ENCODE measurements at regions not wholly inside any gene's neighbourhood (a gene's known extent, or its start where the extent isn't known, plus 50 kb on each side); places are given as distances from the start of the nearest gene placed in this dataset.
"Not testable (repeated sequence)": the region's sequence is repeated elsewhere in the genome, so short reads cannot be mapped to it uniquely, and the experiment has no call there.

DNA sequence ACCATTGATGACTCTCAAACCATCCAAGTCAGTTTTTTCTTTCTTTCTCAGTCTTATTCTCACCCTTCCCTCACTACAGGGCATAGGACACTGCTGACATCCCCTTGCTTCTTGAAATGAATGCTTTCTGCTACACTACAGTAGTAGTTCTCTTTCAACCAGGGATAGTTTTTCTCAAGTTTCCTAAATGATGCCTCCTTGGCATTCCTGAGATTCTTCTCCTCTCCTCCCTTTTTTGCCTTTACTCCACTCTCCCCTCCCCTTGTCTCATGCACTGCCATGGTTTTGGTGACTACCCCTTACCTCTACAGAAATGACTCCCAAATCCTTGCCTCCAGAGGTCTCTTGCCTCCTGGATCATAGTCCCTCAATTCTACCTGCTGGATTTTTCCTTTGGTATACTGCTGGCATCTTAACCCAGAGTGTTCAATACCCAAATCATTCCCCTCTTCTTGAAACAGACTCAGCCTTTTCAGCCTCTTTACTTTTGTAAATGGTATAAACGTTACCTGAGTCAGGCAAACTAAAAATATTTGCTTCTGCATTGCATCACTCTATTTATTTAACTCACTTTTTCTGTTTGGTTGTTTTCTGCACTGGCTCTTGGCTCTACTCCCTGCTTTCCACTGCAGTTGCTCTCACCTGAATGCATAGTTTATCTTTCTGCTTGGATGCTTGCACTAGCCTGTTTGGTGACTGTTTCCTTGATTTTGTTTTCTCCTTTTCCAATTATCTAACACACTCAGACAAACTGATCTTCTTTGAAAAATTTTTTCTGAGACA lies 211.6 kb upstream of the IGF1 start:
- no peak for DNase-seq
- TF ChIP-seq POLR2A (IDR thresholded peaks at IDR 0.05; ENCODE audit: low read length) (no peak), GATA1 (IDR thresholded peaks at IDR 0.05; ENCODE audit: low read depth, low read length) (no peak)

DNA sequence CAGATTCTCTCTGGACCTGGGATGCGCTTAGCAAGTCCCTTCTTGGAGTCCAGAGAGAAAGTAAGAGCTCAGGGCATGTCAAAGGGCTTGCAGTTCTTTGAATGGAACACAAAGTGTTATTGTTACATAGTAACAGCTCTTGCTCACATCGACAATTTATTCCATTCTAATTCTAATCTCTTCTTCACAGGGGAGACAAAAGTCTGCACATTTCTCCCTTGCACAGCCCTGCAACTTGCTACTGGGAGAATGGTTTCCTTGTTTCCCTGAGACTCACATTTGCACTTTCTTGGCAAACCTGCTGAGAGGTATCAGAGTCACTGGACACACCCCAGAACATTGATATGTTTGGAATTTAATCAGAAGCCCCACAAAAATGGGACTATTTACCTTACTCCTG lies 209.9 kb upstream of the IGF1 start:
- DNase-seq, result no peak
- no peak for TF ChIP-seq GATA1 (IDR thresholded peaks at IDR 0.05; ENCODE audit: low read depth, low read length)
- no peak for TF ChIP-seq POLR2A (IDR thresholded peaks at IDR 0.05; ENCODE audit: low read length)

DNA sequence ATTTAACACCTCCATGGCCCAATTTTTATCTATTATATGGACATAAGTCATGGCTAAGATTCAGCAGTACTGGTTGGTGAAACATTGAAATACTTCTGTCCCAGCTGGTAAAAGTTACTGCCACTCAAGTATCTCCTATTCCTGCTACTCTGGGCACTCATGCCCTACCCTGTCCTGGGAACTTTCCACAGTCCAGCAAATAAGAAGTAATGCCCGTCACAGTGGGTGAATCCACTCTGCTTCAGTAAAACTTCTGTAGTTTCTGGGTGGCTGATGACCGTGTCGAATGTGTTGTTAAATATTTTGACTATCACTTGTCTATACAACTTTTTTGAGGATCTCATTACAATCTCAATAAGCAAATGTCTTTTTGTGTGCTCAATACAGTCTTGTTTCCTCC lies 209.3 kb upstream of the IGF1 start:
- TF ChIP-seq GATA1 (IDR thresholded peaks at IDR 0.05; ENCODE audit: low read depth, low read length) (no peak), POLR2A (IDR thresholded peaks at IDR 0.05; ENCODE audit: low read length) (no peak)
- no peak for DNase-seq

DNA sequence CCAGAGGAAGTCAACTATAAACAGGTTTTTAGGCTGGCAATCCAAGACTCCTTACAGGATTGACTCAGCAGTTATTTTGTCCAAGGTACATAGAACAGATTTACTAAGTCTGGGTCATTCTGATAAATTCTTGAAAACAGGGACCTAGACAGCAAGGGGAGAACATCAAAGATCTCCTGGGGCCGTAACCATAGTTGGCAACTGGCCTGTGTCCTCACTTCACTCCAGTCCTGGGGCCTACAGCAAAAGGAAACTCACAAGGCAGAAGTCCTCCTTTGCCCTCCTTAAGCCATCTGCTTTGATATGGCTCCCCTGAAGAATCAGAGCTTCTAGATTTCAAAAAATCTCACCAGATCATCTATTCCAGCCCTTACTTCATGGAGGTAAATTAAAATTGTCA lies 207.2 kb upstream of the IGF1 start:
- TF ChIP-seq GATA1 (IDR thresholded peaks at IDR 0.05; ENCODE audit: low read depth, low read length), result no peak
- no peak for TF ChIP-seq POLR2A (IDR thresholded peaks at IDR 0.05; ENCODE audit: low read length)

DNA sequence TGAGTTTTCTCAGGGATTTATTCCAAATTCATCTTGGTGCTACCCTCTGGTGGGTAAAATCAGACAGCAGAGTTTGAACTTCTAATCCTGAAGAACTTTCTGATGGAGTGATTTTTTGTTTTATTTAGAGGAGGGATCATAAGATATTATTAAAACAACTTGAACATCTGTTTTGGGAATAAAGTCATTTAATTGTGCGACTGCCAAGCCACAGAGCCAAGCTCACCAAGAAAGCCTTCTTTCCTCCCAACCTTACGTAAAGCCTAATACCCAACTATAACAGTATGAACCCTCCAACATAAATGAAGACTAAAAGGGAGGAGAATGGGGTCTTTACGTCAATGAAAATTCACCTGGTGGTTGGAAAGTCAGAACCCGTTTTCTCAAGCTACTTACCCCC lies 205.5 kb upstream of the IGF1 start:
- TF ChIP-seq GATA1 (IDR thresholded peaks at IDR 0.05; ENCODE audit: low read depth, low read length) (no peak), POLR2A (IDR thresholded peaks at IDR 0.05; ENCODE audit: low read length) (no peak)

More for the DNA sequence above, 207.2 kb upstream of the IGF1 start:
- no peak for DNase-seq

DNA sequence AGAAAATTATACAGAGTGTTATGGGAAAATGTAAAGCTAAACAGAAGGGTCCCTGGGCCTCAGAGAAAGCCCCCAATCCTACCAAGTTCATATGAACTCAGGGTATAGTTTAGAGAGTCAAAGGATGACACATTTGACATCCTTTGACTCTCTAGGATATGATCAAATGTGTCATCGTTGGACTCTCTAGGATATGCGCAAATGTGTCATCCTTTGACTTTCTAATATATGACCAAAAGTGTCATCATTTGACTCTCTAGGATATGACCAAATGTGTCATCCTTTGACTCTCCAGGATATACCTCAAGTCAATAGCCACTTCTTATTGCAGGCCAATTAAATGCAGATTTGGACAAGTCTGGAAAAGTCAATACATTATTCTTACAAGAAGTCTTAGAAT lies 204.8 kb upstream of the IGF1 start:
- DNase-seq, result no peak
- TF ChIP-seq POLR2A (IDR thresholded peaks at IDR 0.05; ENCODE audit: low read length) (no peak), GATA1 (IDR thresholded peaks at IDR 0.05; ENCODE audit: low read depth, low read length) (no peak)

More for the DNA sequence above, 205.5 kb upstream of the IGF1 start:
- DNase-seq, result no peak

DNA sequence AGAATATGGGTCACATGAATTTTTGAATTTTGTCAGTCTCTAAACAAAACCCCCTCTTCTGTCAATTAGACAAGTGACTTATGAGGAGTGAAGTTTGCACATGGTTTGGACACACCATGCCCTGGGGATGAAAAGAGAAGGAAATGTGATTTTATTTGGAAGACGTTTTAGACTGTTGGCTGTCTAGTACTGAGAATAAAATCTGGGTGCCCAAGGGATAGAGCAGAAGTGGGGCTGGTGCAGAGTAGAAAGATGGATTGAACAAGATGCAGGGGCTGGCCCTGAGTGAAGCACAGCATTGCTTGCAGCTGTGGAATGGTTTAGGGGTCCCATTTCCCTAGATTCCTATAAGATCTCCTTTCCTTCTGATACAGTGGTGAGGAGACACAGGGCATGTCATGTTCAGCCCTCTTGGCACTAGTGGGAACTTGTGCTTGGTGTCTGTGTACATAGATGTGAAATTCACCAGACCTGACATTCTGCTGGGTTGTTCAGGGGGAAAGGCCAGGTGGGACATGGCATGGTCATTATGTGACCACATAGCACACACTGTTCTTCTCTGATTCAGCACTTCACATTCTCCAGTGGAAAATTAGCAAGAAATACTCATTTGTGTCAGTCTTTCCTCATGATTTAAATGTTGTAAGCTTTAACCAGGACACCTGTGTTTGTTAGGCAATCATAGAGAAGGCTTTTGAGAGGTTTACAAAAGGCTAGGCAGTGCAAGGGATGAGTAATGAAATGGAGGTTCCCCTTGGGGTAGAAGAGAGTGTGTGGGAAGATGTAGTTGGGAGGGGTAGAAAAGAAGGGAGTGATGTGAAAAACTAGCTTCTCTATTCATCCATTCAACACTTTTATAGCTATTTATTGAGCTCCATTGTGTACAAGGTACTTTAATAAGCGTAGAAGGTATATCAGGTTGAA lies 202.3 kb upstream of the IGF1 start:
- TF ChIP-seq POLR2A (IDR thresholded peaks at IDR 0.05; ENCODE audit: low read length) (no peak), GATA1 (IDR thresholded peaks at IDR 0.05; ENCODE audit: low read depth, low read length) (no peak)
- no peak for DNase-seq

DNA sequence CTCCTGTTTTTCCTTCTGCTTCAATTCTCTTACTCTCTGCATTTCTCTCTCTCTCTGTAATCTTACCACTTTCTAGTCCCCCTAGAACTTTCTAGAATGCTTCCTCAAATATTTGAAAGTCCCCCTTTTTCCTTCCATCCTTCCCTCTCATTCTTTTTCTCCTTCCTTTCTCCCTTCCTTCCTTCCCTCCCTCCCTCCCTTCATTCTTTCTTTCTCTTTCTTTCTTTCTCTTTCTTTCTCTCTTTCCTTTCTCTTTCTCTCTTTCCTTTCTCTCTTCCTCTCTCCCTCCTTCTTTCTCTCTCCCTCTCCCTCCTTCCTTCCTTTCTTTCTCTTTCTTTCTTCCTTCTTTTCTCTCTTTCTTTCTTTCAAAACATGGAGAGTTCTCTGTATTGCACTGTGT lies 201.4 kb upstream of the IGF1 start:
- no peak for DNase-seq
- no peak for TF ChIP-seq POLR2A (IDR thresholded peaks at IDR 0.05; ENCODE audit: low read length)
- no peak for TF ChIP-seq GATA1 (IDR thresholded peaks at IDR 0.05; ENCODE audit: low read depth, low read length)

DNA sequence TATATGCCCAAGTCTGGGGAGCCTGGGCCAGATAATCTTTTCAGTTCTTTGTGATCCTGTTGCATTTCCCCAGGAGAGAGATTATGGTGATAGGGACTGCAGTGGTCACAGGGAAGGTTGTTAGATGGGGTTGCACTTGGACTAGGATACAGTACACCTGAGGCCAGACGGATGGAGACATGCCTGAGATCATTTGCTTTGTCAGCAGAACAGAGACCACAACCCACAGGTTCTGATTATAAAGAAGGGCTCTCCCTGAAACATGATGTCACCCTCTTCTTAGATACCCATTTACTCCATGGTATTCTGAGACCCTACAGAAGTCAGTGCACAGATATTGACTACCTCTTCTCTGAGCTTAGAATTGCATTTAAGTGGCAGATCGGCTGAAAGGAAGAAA lies 200.9 kb upstream of the IGF1 start:
- DNase-seq, result no peak
- no peak for TF ChIP-seq GATA1 (IDR thresholded peaks at IDR 0.05; ENCODE audit: low read depth, low read length)
- TF ChIP-seq POLR2A (IDR thresholded peaks at IDR 0.05; ENCODE audit: low read length), result no peak

DNA sequence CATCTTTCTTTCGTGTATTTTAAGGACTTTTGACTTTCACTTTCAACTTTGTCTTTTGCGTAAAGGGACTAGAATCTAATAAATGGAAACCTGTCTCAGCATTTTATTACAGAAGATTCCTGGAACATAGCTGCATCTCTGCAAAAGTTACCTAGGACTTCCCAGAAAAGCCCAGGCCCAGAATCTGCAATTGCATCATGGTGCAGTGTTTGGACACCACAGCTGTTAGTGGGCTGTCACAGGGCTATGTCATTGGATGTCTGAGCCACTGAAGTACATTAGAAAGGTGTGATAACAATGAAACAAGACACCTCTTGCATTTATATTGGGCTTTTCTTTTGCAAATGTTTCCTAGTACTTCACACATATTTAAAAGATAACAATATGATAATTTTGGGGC lies 199.9 kb upstream of the IGF1 start:
- no peak for TF ChIP-seq POLR2A (IDR thresholded peaks at IDR 0.05; ENCODE audit: low read length)
- no peak for TF ChIP-seq GATA1 (IDR thresholded peaks at IDR 0.05; ENCODE audit: low read depth, low read length)
- DNase-seq, result no peak

DNA sequence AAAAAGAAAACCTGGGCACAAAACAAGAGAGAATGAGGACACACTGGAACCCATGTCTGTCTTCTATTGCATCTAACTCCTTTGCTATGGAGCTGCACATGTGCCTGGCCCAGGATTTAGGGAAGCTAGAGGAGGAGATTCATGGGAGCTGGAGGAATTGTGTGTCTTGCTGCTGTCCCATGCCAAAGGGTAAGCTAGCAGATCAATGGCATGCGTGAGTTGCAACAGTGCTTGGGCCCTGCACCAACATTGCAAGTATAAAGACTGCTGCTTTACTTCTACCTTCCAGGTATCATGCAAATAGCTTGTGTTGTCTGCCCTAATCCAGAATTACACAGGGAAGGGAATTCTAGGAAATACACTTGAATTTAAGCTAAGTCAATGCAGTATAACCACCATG lies 196.4 kb upstream of the IGF1 start:
- no peak for TF ChIP-seq GATA1 (IDR thresholded peaks at IDR 0.05; ENCODE audit: low read depth, low read length)
- no peak for DNase-seq

DNA sequence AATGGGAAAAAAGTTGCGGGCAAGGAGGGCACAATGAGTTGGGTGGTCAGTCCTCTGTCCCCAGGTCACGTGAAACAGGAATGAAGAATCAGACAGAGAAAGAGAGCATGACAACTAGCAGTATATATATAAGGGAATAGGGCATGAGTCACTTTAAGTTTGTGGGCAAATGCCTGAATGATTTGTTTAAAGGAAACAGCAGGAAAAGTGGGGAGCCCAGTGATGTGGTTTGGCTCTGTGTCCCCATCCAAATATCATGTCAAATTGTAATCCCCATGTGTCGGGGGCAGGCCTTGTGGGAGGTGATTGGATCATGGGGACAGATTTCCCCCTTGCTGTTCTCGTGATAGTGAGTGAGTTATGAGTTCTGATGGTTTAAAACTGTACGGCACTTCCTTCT lies 195.3 kb upstream of the IGF1 start:
- TF ChIP-seq POLR2A (IDR thresholded peaks at IDR 0.05; ENCODE audit: low read length), result no peak
- TF ChIP-seq GATA1 (IDR thresholded peaks at IDR 0.05; ENCODE audit: low read depth, low read length), result no peak
- no peak for DNase-seq

DNA sequence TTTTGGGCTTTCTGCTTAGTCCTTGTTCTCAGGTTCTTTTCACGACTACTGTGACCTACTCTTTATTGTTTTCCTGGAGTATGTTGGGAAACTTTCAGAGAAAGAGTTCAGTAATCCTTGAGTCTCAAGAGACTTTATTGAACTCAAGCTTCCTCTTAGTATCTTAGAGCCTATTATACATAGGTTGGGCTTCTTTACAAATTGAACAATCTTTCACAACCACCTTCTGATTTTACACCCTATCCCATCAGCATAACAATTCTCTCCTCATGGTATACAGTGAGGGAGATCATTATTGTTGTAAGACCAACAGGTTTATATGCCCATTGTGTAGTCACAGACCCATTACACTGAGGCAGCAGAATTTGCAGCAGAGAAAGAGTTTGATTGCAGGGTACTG lies 193.2 kb upstream of the IGF1 start:
- no peak for TF ChIP-seq GATA1 (IDR thresholded peaks at IDR 0.05; ENCODE audit: low read depth, low read length)
- no peak for TF ChIP-seq POLR2A (IDR thresholded peaks at IDR 0.05; ENCODE audit: low read length)
- DNase-seq, result no peak

DNA sequence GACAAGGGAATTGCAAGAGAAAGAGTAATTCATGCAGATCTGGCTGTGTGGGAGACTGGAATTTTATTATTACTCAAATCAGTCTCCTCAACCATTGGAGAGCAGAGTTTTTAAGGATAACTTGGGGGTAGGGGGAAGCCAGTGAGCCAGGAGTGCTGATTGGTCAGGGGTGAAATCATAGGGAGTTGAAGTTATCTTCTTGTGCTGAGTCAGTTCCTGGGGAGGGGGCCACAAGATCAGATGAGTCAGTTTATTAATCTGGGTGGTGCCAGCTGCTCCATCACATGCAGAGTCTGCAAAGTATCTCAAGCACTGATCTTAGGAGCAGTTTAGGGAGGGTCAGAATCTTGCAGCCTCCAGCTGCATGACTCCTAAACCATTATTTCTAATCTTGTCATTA lies 191.8 kb upstream of the IGF1 start:
- peak in 1 of 2 experiments; percentile 2 for DNase-seq

DNA sequence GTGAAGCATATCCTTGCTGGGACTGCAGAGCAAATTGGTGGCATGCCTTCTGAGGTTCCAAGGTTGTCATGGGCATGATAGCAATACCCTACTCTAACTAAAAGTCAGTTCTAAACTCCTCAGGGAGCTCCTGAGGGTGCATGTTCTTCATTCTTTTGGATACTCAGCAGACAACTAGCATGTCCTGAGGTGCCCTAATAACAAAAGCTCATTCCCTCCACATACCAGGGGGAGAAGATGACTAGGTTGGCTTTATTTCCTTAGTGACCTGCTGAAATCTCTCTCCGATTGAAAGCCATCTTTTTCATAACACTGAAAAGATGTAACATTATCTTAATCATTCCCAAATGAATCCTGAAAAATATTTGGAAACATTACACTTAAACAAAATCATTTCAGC lies 188.7 kb upstream of the IGF1 start:
- no peak for DNase-seq

DNA sequence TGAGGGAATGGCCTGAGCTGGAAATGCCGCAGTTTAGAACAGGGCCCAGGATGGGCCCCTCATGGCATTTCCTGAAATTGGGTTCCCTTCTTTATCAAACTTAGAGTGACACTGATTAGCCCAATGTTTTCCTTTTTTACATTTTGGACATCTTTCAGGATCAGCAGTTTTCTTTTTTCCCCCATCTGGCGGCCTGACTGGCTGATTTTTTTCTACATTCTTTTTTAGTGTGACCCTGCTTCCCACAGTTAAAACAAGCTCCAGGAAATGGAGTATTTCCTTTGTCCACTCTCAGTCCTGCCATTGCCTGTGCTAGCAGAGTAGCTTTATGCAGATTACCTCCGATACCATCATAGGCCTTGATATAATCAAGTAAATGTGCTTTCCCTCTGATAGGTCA lies 185.8 kb upstream of the IGF1 start:
- DNase-seq, result not testable (repeated sequence)

More for the DNA sequence above, 188.7 kb upstream of the IGF1 start:
- TF ChIP-seq POLR2A (IDR thresholded peaks at IDR 0.05; ENCODE audit: low read length), result no peak
- no peak for TF ChIP-seq GATA1 (IDR thresholded peaks at IDR 0.05; ENCODE audit: low read depth, low read length)

Measured in erythroblast (primary cell).